ENCODE measurements at regions not wholly inside any gene's neighbourhood (a gene's known extent, or its start where the extent isn't known, plus 50 kb on each side); places are given as distances from the start of the nearest gene placed in this dataset.

DNA sequence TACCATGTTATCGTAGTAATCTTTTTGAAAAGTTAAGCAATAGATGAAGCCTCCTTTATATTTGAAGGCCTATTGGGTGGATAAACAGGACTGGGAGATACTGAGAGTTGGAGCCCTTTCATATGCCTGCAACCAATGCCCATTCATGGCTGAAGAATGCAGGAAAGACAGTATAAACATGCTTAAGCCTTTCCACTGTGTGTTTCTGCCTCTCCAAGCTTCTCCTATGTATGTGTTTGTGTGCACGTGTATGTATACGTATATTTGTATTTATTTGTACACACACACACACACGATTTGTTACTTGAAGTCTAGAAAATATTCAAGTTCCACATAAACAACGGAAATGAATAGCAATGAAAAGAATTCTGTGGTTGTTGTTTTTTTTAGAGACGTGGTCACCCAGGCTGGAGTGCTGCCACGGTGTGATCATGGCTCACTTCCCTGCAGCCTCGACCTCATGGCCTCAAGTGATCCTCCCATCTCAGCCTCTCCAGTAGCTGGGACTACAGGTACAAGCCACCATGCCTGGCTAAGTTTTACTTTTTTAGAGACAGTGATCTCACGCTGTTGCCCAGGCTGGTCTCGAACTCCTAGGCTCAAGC, 1453.5 kb downstream of the AACS start:
- no peak for DNase-seq (ENCODE audit: low spot score)

DNA sequence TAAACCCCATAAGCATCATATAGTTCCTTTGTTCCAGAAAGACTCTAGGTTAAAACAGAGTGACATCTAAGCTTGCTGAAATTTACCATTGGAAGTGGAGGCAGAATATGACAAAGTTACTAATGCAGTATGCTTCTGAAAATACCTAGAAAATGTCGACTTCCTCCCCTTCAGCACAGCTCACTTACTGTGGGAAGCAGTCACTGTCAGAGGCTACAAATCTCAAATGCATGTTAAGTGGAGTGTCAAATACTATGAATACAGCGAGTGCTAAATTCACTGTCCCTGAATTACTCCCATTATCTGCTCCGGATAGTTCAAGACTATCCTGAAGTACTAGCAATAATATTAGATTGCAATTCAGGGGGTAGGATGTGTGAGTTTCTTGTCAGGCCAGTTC, 1454.6 kb downstream of the AACS start:
- DNase-seq (ENCODE audit: low spot score), result no peak

DNA sequence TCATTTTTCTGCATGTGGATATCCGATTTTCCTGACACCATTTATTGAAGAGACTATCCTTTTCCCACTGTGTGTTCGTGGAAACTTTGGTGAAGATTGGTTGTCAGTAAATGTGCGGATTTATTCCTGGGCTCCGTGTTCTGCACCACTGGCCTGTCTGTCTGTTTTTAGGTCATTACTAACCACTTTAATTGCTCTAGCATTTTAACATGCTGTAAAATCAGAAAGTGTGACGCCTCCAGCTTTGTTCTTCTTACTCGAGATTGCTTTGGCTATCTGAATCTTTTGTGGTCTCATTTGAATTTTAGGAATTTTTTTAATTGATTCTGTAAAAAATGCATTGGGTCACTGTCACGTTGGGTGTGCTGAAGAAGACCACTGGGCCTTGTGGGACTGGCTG, 1458.7 kb downstream of the AACS start:
- DNase-seq (ENCODE audit: low spot score), result no peak

DNA sequence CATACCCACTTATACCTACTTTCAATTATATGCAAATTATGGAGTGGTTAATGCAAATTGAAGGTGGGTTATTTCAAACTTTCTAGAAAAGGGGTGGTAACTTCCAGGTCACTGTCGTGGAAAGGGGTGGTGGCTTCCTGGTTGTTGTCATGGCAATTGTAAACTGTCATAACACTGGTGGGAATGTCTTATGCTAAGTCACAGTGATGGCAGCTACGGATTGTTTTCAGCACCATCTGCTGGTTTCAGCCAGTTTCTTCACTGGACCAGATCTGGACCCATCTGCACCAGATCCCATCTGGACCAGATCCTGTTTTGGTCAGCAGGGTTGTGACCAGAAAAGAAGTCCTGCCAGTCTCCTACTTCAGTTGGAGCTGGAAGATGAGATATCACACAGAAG, 1469.3 kb downstream of the AACS start:
- no peak for DNase-seq (ENCODE audit: low spot score)

DNA sequence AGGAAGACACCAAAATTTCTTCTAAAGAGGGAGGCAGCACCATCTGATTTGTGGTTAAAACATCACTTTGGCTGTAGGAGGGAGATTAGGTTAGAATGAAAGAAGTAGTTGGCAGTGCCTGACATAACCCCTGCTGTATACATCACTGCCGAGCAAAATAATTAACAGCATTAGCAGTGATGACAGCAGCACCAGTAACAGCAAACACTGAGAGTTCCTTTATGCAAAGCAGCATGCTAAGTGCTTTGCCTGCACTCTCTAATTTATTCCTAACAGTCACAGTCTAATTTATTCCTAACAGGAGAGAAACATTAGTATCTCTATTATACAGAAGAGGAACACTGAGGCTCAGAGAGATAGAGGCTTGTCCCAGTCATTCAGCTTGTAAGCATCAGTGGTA, 1469.7 kb downstream of the AACS start:
- no peak for DNase-seq (ENCODE audit: low spot score)

DNA sequence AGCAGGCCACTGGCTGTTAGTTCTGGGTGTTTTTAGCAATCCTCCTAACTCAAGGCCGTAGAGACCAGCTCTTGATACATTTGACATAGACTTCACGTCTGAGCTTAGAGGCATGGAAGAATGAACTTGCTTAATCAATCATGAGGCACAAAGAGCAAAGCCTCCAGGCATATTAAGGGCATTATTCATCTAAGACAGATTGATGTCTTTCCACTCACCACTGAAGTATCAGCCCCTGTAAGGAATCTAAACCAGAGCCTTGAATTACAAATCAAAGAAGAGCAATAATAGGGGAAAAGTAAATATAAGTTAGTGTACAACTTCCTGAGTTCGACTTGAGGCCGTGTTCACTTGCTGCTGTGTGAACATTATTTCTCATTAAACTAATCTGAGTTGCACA, 1470.7 kb downstream of the AACS start:
- DNase-seq (ENCODE audit: low spot score), result no peak

DNA sequence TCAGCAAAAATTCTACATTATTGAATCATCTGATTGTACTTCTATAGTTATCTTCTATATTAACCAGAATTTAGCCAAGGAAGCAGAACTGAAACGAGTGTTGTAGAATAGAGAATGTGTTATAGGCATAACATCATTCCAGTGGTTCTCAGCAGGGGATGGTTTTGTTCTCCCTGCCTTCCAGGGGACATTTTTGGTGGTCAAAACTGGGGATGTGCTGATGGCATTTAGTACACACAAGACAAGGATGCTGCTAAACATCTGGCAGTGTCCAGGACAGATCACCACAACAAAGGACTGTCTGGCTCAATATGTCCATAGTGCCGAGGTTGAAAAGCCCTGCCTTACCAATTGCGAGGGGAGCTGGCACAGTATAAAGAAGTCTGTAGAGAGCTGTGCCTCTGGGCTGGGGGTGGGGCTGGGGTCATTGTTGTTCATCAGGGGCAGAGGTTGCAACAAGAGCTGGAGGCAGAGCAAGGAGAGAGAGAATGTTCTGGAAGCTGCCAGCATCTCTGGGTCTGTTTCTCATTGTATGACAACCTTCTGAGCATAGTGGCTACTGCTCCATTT, 1472.8 kb downstream of the AACS start:
- DNase-seq (ENCODE audit: low spot score), result no peak

DNA sequence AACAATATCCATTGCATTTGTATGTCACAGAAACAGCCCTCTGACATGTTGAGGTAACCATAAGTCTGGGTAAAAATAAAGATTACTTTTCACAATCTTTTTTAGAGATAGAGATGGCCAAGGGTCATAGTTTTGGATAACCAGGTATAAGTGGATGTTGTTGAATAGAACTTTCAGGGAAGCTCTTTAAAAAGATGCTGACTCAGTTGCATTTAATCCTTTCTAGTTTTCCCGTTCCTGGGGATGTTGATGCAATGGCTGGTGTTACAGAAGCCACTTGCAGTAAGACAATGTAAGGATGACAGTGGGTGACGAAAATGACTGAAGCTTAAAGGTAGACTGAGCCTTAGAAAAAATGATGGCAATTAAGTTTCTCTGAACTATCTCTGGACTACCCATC, 1473.7 kb downstream of the AACS start:
- DNase-seq (ENCODE audit: low spot score), result no peak

DNA sequence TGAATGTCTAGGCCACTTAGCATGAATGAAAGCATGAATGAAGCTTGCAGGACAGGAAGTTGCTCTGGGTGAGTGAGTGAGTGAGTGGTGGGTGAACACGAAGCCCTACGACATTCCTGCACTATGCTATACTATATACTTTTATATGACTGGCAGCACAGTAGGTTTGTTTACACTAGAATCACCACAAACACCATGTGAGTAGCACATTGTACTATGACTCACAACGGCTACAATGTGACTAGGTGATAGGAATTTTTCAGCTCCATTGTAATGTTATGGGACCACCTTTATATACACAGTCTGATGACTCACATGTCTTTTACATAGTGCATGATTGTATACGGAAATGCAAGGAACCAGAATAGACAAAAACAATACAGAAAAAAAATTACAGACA, 1480.2 kb downstream of the AACS start:
- DNase-seq (ENCODE audit: low spot score), result peak; percentile 3

DNA sequence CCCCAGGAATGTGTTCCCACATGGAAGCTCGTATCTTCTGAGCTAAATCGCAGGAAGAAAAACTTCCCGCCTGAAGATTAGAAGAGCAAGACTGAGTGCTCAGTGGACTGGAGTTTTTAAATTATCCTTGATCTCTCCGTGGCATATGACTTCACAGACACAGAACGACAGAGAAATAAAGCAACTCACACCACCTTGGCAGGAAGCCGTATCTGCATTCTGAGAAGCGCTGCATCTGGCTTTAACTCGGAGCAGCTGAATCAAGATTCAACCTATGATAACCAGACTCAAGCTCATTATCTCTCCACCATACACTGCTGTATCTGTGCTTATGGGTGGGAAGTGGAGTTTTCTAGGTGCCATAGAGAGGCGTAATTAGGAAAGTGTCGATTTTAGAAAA, 1482.7 kb downstream of the AACS start:
- DNase-seq (ENCODE audit: low spot score), result no peak

DNA sequence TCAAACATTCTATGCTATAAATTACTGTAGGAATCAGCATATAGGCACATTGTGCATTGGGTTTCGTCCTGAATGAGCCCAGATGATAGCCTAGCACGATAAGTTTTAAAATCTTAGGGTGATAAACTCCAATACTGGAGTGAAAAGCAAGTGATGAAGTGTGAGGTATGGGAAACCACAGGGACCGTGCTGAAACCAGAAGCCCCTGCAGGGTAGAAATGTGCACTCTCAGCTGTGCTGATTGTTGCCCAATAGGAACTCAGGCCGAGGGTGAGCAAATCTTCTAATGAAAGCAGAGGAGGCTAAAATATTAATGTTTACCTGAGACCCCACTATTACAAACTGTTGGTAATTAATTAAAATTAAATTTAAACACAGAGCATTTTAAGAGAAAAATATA, 1486.6 kb downstream of the AACS start:
- no peak for DNase-seq (ENCODE audit: low spot score)

DNA sequence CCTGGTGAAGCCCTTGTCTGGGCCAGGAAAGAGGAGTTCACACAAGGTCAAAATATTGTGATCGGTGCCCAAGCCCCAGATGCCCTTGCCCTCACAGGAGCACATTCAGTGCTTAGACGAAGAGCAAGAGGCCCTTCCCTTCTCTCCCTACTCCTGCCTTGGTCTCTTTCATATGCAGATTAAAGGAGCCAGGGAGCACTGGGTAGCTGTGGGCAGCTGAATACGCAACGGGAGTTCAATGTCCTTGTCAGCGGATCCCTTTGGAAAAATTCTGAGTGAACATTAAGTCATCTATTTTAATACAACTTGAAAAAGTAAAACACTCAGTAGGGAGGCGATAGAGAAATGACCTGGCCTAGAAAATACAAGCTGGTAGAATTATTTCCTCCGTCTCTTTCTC, 1489.4 kb downstream of the AACS start:
- no peak for DNase-seq (ENCODE audit: low spot score)

DNA sequence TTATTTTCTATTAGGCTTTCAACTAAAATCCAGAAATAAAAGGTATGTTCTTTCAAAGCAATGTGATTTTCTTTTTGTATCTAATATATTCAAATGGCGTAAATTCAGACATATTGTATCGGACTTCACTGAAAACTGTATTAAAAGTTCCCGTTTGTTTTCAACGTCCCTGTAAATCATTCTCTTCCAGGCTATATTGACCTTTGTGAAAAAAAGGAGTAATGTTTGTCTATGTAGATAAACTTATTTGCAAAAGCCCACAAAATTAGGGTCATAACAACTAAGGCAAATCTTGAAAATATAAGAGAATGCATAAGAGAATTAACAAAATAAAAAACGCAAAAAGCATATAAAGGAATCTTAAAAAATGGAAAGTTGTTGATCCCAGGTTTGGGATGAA, 1492.4 kb downstream of the AACS start:
- DNase-seq (ENCODE audit: low spot score), result no peak

DNA sequence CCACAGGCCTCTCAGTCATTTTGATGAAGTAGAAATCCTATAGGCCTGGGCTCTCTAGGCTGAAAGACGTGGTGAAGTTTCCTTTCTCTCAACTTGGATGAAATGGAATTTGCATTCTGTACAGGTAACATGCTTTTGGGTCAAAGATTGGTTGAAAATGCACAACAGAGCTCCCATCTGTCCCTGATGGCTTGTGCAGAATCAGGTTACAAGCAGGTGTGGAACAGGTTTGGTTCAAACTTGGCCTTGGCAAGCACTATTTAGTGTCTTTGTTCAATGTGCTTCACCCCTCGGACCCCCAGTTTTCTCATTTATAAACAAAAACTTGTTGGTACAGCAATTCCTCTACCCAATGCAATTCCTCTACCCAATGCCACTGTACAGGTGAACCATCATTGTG, 1493.0 kb downstream of the AACS start:
- DNase-seq (ENCODE audit: low spot score), result no peak

DNA sequence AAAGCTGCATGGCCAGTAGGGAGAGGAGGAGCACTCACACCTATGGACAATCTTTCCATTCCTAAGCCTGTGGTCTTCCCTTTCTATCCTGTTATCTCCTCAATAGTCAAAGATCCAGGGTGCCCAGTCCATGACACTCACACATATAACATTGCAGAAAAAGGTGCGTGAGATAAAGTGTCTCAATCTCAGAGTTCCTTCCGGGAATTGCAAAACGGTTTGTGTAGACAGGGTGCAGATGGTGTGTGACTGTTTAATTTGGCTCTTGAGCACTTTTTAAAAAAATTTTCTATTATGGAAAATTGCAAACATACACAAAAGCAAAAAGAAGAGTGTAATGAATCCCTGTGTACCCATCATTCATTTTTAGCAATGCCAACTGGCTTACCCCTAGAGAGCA, 1493.6 kb downstream of the AACS start:
- DNase-seq (ENCODE audit: low spot score), result no peak

DNA sequence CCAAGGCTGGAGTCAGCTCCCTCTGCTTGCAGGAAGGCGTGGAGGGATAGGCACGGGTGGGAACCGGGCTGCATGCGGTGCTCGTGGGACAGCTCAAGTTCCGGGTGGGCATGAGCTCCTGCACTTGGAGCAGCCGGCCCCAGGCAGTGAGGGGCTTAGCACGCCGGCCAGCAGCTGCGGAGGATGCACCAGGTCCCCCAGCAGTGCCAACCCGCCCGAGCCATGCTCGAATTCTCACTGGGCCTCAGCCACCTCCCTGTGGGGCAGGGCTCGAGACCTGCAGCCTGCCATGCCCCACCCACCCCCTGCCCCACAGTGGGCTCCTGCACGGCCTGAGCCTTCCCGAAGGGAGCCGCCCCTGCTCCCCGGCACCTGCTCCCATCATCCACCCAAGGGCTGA, 1501.8 kb downstream of the AACS start:
- DNase-seq (ENCODE audit: low spot score), result no peak

DNA sequence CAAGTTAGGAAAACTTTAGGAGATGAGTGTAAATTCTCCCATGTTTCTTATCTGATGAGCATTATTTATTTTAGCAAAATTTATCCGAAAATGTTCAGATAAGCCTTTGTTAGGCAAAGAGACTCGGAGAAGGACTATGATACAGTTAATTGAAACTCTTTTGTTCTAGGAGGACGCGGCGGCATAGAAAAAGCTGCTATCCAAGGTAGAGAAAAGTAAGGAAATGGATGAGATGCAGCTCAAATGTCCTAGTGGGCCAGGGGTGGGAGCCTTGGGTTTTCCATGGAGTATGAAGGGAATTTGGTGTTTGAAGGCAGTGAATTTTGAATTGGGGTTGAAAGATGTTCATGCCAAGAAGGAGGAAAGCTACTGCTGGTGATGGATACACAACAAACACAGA, 1504.5 kb downstream of the AACS start:
- no peak for DNase-seq (ENCODE audit: low spot score)

DNA sequence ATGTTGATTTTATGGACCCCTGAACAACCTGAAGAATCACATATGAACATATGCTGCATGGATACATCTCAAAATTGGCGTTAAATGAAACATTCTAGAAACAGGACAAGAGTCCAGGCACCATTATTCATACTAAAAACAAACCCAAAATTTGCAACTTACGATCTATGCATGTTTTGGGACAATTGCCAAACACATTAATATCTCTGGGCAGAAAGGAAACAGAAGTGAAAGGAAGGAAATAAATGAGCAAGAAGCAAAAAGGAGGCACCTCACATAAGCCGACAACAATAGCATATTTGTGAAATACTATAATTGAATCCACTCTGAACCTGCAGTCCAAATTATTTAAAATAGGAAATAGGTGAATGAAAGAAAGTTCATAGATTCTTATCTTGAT, 1505.3 kb downstream of the AACS start:
- DNase-seq (ENCODE audit: low spot score), result no peak

DNA sequence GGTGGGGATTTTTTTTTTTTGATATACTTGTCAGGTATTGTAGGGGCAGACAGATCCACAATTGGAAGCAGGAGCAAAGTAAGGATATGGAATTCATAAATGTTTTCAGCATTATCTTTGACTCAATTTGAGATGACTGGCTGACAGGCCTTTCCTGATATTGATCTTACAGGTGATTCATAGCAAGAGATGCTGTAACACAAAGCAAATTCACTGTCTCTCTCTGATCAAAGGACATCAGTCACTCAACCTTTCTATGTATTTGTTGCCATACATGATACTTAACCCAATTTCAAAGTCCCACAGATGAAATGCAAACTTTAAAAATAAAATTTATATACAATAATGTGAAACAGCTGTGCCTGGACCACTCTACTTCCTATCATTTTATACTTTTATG, 1506.9 kb downstream of the AACS start:
- no peak for DNase-seq (ENCODE audit: low spot score)

DNA sequence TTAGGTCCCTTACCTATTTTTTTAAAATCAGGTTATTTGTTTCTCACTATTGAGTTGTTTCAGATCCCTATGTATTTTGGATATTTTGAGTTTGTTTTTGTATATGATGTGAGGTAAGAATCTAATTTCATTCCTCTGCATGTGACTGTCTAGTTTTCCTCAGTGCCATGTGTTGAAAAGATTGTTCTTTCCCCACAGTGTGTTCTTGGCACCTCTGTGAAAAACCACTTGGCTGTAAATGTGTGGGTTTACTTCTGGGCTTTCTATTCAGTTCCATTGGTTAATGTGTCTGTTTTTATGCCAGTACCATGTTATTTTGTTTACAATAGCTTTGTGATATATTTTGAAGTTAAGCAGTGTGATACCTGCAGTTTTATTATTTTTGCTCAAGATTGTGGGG, 1516.4 kb downstream of the AACS start:
- DNase-seq (ENCODE audit: low spot score), result no peak

DNA sequence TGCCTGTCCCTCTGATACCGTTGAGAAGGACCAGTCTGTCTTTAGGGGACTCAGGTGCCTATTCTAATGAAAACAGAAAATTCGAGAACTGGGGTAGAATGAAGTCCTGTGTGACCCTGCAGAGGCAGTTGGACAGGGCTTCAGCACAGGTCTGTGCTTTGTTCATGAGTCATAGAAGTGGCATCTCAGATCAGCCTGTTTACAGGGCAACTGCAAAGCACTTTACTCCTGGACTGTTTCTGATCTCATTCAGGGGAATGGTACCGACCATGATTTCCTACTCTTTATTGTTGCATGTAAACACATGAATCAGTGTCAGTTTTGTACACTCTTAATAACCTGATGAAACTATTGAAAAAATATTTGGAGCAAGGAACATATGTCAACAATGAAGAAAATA, 1517.0 kb downstream of the AACS start:
- no peak for DNase-seq (ENCODE audit: low spot score)

DNA sequence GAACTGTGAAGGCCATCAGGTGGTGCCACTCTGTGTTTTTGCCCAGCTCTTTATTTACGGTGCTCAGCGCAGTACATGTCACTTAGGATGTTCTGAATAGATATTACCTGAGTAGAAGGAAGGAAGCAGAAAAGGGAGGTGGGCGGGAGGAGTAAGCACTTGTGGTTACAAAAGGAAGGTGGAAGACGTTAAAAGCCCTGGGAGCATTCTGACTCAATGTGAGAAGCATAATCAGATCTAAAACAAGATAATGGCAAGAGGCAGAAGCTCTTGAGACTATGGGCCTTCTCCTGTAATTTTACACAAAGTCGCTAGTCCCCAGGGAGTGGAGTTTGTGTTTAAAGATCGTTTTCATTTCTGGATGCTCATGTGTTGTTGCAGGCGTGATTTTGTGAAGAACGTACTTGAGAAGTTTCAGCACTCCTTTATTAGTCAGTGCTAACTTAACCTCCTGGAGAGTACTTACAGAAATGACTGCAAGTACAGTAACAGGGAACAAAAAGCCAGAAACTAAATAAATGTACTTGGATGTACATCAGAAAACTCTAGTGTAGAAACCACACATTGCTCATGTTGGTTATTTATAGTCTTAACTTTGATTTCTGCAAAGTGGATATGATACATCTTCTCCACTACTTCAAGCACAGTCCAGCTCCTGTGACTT, 1523.5 kb downstream of the AACS start:
- no peak for DNase-seq (ENCODE audit: low spot score)

DNA sequence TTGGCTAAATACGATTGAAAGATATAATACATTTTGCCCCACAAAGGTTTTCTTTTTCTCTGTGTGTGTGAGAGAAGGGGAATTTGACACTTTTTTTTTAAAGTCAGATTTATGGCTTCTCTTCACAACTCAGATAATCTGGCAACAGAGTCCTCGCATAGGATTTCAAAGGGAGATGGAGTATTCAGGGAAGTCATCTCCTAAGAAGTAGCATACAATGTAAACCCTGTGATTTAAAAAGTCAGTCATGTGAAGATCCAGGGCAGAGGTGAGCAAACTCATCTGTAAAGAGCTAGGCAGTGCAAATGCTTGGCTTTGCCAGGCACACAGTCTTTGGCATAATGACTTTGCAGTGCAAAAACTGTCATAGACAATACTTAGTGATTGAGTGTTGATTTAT, 1526.3 kb downstream of the AACS start:
- DNase-seq (ENCODE audit: low spot score), result no peak
